Lower lobe of right lung (tissue), 2 donors: ENCODE measurements at regions not wholly inside any gene's neighbourhood (a gene's known extent, or its start where the extent isn't known, plus 50 kb on each side); places are given as distances from the start of the nearest gene placed in this dataset.
A peak's percentile ranks its signal among the peaks of the same experiment; 100 is the strongest.

Experiments used
- ATAC-seq, 2 donors: fragments of 200-7000 bp; cut with Tn5 transposase; one replicate each; pipeline ENCODE4 v1.9.1; 2020 to 2022; ENCODE audit warnings: mild to moderate bottlenecking in 2 of 2, moderate library complexity in 2 of 2
- DNase-seq: peaks from one replicate; pipeline ENCODE4 v3.0.0-alpha.2; 2020
- H3K27ac ChIP-seq: fragments of 200-600 bp; one replicate; pipeline ENCODE4 v1.8.0; 2022
- H3K27me3 ChIP-seq: fragments of 200-600 bp; one replicate; pipeline ENCODE4 v1.8.0; 2022; ENCODE audit warnings: low read depth
- H3K36me3 ChIP-seq: fragments of 200-600 bp; one replicate; pipeline ENCODE4 v1.8.0; 2022; ENCODE audit warnings: mild to moderate bottlenecking
- H3K4me1 ChIP-seq: fragments of 200-600 bp; one replicate; pipeline ENCODE4 v1.8.0; 2022
- H3K4me3 ChIP-seq: fragments of 200-600 bp; one replicate; pipeline ENCODE4 v1.8.0; 2022; ENCODE audit warnings: mild to moderate bottlenecking
- H3K9me3 ChIP-seq: fragments of 200-600 bp; one replicate; pipeline ENCODE4 v1.8.0; 2022
- intact Hi-C: fragments of 100-400 bp; cut with DNase I; formaldehyde crosslinking; loops from one replicate; pipeline ENCODE4 v1.11.0; 2022
- TF ChIP-seq, protein P1 (sequence below): fragments of 200-600 bp; IDR thresholded peaks from one replicate; pipeline ENCODE4 v1.8.0; 2022; ENCODE audit warnings: antibody characterized with exemption, mild to moderate bottlenecking
- donor health status: DM: no; HTN: yes; CAD: no; lungs with severe emphysema.

DNA sequence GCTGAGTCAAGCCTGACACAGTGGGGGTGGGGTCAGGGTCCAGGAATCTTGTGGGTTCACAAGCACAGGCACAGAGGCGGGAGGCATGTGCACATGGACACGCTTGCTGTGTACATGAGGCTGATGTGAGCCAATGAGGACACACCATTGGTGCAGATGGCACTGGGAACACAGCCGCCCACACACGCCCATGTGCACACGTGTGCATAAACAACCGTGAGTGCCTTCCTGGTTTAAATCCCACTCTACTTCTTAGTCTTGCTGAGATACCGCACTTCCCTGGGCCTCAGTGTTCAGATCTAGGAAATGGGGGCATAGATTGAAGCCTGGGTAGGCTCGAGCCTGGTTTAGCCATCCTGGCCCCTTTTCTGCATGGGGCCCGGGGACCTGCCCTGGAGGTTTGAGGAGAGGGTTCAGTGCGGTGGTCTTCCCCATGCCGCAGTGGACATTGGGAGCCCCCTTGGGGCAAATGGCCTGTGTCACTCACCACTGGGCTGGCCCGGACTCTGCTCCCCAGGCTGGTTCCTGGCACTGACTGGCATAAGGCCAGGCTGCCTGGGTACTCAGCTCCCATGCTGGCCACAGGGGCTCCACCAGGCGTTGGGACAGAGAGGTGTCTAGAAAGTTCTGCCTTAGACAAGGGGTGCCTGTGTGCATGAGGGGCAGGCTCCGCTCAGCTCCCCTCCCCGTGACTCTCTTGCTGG lies 60.2 kb downstream of the CEBPB start:
- no peaks in the 10 kb centered on the region for H3K36me3 ChIP-seq
- no peak overlapping the region for H3K27ac ChIP-seq
- no peaks in the 10 kb centered on the region for H3K4me1 ChIP-seq
- no peaks in the 10 kb centered on the region for H3K9me3 ChIP-seq
- H3K27me3 ChIP-seq, result no peaks in the 10 kb centered on the region
- TF ChIP-seq, protein P1, sequence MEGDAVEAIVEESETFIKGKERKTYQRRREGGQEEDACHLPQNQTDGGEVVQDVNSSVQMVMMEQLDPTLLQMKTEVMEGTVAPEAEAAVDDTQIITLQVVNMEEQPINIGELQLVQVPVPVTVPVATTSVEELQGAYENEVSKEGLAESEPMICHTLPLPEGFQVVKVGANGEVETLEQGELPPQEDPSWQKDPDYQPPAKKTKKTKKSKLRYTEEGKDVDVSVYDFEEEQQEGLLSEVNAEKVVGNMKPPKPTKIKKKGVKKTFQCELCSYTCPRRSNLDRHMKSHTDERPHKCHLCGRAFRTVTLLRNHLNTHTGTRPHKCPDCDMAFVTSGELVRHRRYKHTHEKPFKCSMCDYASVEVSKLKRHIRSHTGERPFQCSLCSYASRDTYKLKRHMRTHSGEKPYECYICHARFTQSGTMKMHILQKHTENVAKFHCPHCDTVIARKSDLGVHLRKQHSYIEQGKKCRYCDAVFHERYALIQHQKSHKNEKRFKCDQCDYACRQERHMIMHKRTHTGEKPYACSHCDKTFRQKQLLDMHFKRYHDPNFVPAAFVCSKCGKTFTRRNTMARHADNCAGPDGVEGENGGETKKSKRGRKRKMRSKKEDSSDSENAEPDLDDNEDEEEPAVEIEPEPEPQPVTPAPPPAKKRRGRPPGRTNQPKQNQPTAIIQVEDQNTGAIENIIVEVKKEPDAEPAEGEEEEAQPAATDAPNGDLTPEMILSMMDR, result no peak
- no peak overlapping the region for H3K4me3 ChIP-seq
- intact Hi-C loops, result no loop called here
- DNase-seq (no peak), ATAC-seq (no peak)

DNA sequence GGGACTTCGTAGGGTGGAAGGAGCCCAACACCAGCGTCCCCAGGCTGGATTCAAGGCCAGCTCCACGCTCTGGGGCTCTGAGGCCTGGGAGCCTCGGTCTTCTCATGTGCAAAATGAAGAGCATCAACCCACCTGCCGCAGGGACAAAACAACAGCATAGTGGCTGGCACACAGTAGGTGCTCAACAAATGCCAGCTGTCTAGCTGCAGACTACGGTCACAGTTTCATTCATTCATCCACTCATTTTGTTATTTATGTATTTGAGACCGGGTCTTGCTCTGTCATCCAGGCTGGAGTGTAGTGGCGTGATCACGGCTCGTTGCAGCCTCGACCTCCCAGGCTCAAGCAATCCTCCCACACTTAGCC lies 60.7 kb downstream of the CEBPB start:
- no peak for DNase-seq
- no peak overlapping the region for H3K27ac ChIP-seq
- no peak overlapping the region for H3K4me3 ChIP-seq
- H3K27me3 ChIP-seq, result no peaks in the 10 kb centered on the region
- intact Hi-C loops, result no loop called here
- no peaks in the 10 kb centered on the region for H3K4me1 ChIP-seq
- TF ChIP-seq, protein P1, result no peak
- no peaks in the 10 kb centered on the region for H3K9me3 ChIP-seq
- H3K36me3 ChIP-seq, result no peaks in the 10 kb centered on the region
- no peak for ATAC-seq

DNA sequence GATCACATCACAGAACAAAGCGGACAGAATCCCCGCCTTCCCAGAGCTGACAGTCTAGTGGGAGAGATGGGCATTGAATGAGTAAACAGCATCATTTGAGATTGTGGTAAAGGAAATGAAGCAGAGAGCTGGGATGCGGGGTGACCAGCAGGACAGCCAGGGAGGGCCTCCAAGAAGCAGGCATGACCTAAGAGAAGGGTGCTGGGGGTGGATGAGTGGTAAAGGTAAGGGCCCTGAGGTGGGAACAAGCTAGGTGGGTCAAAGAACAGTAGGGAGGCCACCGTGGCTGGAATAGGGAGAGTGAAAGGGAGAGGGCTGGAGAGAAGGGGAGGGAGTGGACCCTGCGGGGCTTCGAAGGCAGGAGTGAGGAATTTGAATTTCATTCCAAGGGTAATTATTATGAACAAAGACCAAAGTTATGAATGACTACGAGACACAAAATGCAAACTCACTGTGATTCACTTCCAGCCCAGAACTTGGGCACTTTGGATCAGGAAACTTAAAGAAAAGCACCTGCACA lies 61.4 kb downstream of the CEBPB start:
- no peaks in the 10 kb centered on the region for H3K36me3 ChIP-seq
- H3K4me3 ChIP-seq, result no peak overlapping the region
- ATAC-seq (no peak), DNase-seq (no peak)
- intact Hi-C loops, result no loop called here
- no peaks in the 10 kb centered on the region for H3K9me3 ChIP-seq
- no peaks in the 10 kb centered on the region for H3K27me3 ChIP-seq
- TF ChIP-seq, protein P1, result no peak
- H3K27ac ChIP-seq, result no peak overlapping the region
- H3K4me1 ChIP-seq, result no peaks in the 10 kb centered on the region

DNA sequence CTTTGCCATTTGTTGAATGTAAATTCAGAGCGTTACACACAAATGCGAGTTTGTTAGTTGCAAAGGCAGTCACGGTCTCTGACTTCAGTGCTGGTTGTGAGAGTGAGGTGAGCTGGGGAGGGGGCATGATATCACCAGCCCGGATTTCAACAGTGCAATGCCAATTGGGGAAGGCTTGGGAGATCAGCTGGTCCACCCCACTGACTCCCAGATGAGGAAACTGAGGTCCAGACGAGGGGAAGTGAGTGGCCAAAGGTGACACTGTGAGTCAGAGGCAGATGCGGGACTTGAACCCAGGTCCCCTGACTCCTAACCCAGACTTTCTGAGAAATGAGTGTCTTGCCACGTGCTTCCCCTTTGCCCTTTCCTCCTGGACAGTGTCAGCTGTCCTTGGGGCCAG lies 62.1 kb downstream of the CEBPB start:
- no peaks in the 10 kb centered on the region for H3K36me3 ChIP-seq
- ATAC-seq (peak; percentile 68 to 70), DNase-seq (peak; percentile 74)
- H3K27me3 ChIP-seq, result no peaks in the 10 kb centered on the region
- H3K9me3 ChIP-seq, result no peaks in the 10 kb centered on the region
- TF ChIP-seq, protein P1, result no peak
- no peaks in the 10 kb centered on the region for H3K4me1 ChIP-seq
- no peak overlapping the region for H3K27ac ChIP-seq
- H3K4me3 ChIP-seq, result no peak overlapping the region
- intact Hi-C loops, result no loop called here

DNA sequence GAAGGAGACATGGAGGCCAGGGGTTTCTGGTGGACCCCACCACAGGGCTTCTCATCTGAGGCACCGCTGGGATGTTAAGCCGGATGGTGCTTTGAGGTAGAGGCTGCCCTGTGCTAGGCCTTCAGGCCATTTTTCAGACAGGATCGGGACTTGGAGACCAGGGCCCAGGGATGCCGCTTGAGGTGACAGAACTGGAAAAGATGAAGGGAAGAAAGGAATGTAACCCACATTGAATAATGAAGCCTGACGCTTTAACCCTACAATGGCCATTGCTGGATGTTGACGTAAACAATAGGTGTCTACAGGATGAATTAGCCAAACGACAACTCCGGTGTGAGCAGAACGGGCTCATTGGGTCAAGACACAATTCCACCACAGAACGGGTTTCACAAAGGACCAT lies 62.5 kb downstream of the CEBPB start:
- TF ChIP-seq, protein P1, result no peak
- H3K36me3 ChIP-seq, result no peaks in the 10 kb centered on the region
- DNase-seq (no peak), ATAC-seq (no peak)
- intact Hi-C loops, result no loop called here
- H3K4me1 ChIP-seq, result no peaks in the 10 kb centered on the region
- no peak overlapping the region for H3K4me3 ChIP-seq
- no peaks in the 10 kb centered on the region for H3K27me3 ChIP-seq
- H3K9me3 ChIP-seq, result no peaks in the 10 kb centered on the region
- H3K27ac ChIP-seq, result no peak overlapping the region
